Hindlimb muscle (tissue), 1 donor: ENCODE measurements at regions not wholly inside any gene's neighbourhood (a gene's known extent, or its start where the extent isn't known, plus 50 kb on each side); places are given as distances from the start of the nearest gene placed in this dataset.

ENCODE experiments used
- DNase-seq: peaks from one replicate; pipeline ENCODE4 v3.0.0-alpha.2; 2013

- no peak for DNase-seq
Observed at GRCh38 chr4:151930372-151930771, 169.6 kb upstream of the GATB start.

- DNase-seq = no peak
Observed at GRCh38 chr4:151928112-151928511, 167.3 kb upstream of the GATB start.

- no peak for DNase-seq
Observed at GRCh38 chr4:151922811-151923210, 162.0 kb upstream of the GATB start.

- DNase-seq = no peak
Observed at GRCh38 chr4:151922306-151922705, 161.5 kb upstream of the GATB start.

- no peak for DNase-seq
Observed at GRCh38 chr4:151921811-151922210, 161.0 kb upstream of the GATB start.

- no peak for DNase-seq
Observed at GRCh38 chr4:151921386-151921785, 160.6 kb upstream of the GATB start.

- no peak for DNase-seq
Observed at GRCh38 chr4:151917145-151917734, 156.4 kb upstream of the GATB start.

- no peak for DNase-seq
Observed at GRCh38 chr4:151912632-151913031, 151.8 kb upstream of the GATB start.

GRCh38 chr4:151911970-151912369 lies 151.2 kb upstream of the GATB start:
- no peak for DNase-seq

GRCh38 chr4:151908734-151909497 lies 148.1 kb upstream of the GATB start:
- DNase-seq = no peak

- no peak for DNase-seq
Observed at GRCh38 chr4:151908201-151908600, 147.4 kb upstream of the GATB start.

- DNase-seq = no peak
Observed at GRCh38 chr4:151906438-151906837, 145.6 kb upstream of the GATB start.

- no peak for DNase-seq
Observed at GRCh38 chr4:151905197-151905596, 144.4 kb upstream of the GATB start.

- DNase-seq = no peak
Observed at GRCh38 chr4:151901631-151902030, 140.8 kb upstream of the GATB start.

- no peak for DNase-seq
Observed at GRCh38 chr4:151896880-151897279, 136.1 kb upstream of the GATB start.

GRCh38 chr4:151895671-151896070 lies 134.9 kb upstream of the GATB start:
- no peak for DNase-seq

- no peak for DNase-seq
Observed at GRCh38 chr4:151894246-151894645, 133.4 kb upstream of the GATB start.

- DNase-seq = no peak
Observed at GRCh38 chr4:151888367-151888866, 127.6 kb upstream of the GATB start.

GRCh38 chr4:151887816-151888180 lies 127.0 kb upstream of the GATB start:
- no peak for DNase-seq

- DNase-seq = no peak
Observed at GRCh38 chr4:151887031-151887815, 126.4 kb upstream of the GATB start.

- no peak for DNase-seq
Observed at GRCh38 chr4:151885123-151885522, 124.3 kb upstream of the GATB start.

- DNase-seq = no peak
Observed at GRCh38 chr4:151883747-151884146, 122.9 kb upstream of the GATB start.

- no peak for DNase-seq
Observed at GRCh38 chr4:151882072-151882803, 121.4 kb upstream of the GATB start.
